ENCODE measurements at regions not wholly inside any gene's neighbourhood (a gene's known extent, or its start where the extent isn't known, plus 50 kb on each side); places are given as distances from the start of the nearest gene placed in this dataset.

DNA sequence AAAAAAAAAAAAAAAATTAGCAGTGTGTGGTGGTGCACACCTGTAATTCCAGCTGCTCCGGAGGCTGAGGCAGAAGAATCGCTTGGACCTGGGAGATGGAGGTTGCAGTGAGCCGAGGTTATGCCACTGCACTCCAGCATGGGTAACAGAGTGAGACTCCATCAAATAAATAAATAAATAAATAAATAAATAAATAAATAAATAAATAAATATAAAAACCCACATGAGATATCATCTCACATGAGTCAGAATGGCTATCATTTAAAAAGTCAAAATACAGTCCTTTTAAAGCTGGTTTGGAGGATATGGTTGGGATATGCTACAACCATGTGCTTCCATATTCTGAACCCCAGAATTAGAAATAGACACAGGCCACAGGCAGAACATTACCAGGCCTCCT, 114.3 kb downstream of the WSCD1 start:
- TF ChIP-seq TEAD4 (IDR thresholded peaks at IDR 0.05) (no peak), EP300 (IDR thresholded peaks at IDR 0.05; ENCODE audit: borderline replicate concordance) (no peak), FOXM1 (IDR thresholded peaks at IDR 0.05; ENCODE audit: borderline replicate concordance, low read depth) (no peak), YY1 (IDR thresholded peaks at IDR 0.05; ENCODE audit: low read depth) (no peak), CEBPB (IDR thresholded peaks at IDR 0.05) (no peak), ZBTB7A (IDR thresholded peaks at IDR 0.05; ENCODE audit: low read depth) (no peak), RAD21 (IDR thresholded peaks at IDR 0.05; ENCODE audit: low read depth) (no peak)
- TF ChIP-seq, protein P1, sequence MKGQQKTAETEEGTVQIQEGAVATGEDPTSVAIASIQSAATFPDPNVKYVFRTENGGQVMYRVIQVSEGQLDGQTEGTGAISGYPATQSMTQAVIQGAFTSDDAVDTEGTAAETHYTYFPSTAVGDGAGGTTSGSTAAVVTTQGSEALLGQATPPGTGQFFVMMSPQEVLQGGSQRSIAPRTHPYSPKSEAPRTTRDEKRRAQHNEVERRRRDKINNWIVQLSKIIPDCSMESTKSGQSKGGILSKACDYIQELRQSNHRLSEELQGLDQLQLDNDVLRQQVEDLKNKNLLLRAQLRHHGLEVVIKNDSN (IDR thresholded peaks at IDR 0.05) = no peak
- TF ChIP-seq, protein P2, sequence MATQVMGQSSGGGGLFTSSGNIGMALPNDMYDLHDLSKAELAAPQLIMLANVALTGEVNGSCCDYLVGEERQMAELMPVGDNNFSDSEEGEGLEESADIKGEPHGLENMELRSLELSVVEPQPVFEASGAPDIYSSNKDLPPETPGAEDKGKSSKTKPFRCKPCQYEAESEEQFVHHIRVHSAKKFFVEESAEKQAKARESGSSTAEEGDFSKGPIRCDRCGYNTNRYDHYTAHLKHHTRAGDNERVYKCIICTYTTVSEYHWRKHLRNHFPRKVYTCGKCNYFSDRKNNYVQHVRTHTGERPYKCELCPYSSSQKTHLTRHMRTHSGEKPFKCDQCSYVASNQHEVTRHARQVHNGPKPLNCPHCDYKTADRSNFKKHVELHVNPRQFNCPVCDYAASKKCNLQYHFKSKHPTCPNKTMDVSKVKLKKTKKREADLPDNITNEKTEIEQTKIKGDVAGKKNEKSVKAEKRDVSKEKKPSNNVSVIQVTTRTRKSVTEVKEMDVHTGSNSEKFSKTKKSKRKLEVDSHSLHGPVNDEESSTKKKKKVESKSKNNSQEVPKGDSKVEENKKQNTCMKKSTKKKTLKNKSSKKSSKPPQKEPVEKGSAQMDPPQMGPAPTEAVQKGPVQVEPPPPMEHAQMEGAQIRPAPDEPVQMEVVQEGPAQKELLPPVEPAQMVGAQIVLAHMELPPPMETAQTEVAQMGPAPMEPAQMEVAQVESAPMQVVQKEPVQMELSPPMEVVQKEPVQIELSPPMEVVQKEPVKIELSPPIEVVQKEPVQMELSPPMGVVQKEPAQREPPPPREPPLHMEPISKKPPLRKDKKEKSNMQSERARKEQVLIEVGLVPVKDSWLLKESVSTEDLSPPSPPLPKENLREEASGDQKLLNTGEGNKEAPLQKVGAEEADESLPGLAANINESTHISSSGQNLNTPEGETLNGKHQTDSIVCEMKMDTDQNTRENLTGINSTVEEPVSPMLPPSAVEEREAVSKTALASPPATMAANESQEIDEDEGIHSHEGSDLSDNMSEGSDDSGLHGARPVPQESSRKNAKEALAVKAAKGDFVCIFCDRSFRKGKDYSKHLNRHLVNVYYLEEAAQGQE (IDR thresholded peaks at IDR 0.05; ENCODE audit: low read depth) = no peak
